SU-DHL-6 (cell line): ENCODE measurements at regions not wholly inside any gene's neighbourhood (a gene's known extent, or its start where the extent isn't known, plus 50 kb on each side); places are given as distances from the start of the nearest gene placed in this dataset.

ENCODE experiments used
- CTCF ChIP-seq: fragments of 200-600 bp; sonication (generic); IDR thresholded peaks from one replicate; pipeline ENCODE4 v1.5.1; 2017; ENCODE audit warnings: antibody characterized with exemption, mild to moderate bottlenecking, low read length, moderate library complexity; ENCODE audit not compliant: insufficient read depth, poor library complexity, severe bottlenecking
- EZH2phosphoT487 ChIP-seq: fragments of 200-600 bp; sonication (generic), shearing (Covaris generic); conservative IDR thresholded peaks from 2 replicates; pipeline ENCODE4 v1.6.1; 2018; ENCODE audit warnings: mild to moderate bottlenecking, antibody characterized with exemption, low read length, moderate library complexity, mixed read lengths

- TF ChIP-seq CTCF, result no peak
- TF ChIP-seq EZH2phosphoT487, result no peak
Observed at GRCh38 chr13:111061358-111062045, 53.6 kb upstream of the ARHGEF7 start.
